Vagina (tissue), 2 donors: ENCODE measurements at regions not wholly inside any gene's neighbourhood (a gene's known extent, or its start where the extent isn't known, plus 50 kb on each side); places are given as distances from the start of the nearest gene placed in this dataset.

Experiments
- CTCF ChIP-seq, 3 experiments: fragments of 450-650 bp in 2 of 3; fragments of 200-600 bp in 1 of 3; sonication (generic) in 1 of 3; IDR thresholded peaks; one replicate each; pipeline ENCODE4 v1.5.1; 2017 to 2019; ENCODE audit warnings: antibody characterized with exemption in 3 of 3, mild to moderate bottlenecking in 2 of 3, moderate library complexity in 2 of 3
- POLR2A ChIP-seq, 2 donors: fragments of 450-650 bp; IDR thresholded peaks; one replicate each; pipeline ENCODE4 v1.6.1; 2017; ENCODE audit warnings: antibody characterized with exemption in 2 of 2, mild to moderate bottlenecking in 2 of 2, moderate library complexity in 2 of 2

GRCh38 chr14:34214961-34215360, 247.1 kb downstream of the SPTSSA start:
- TF ChIP-seq CTCF (IDR thresholded peaks at IDR 0.05) (no peak), POLR2A (IDR thresholded peaks at IDR 0.05) (no peak)
